Upper lobe of left lung (tissue), 6 donors: ENCODE measurements at regions not wholly inside any gene's neighbourhood (a gene's known extent, or its start where the extent isn't known, plus 50 kb on each side); places are given as distances from the start of the nearest gene placed in this dataset.
"Not testable (repeated sequence)": the region's sequence is repeated elsewhere in the genome, so short reads cannot be mapped to it uniquely, and the experiment has no call there.

Experiments
- ATAC-seq, 2 donors: fragments of 200-7000 bp; cut with Tn5 transposase; one replicate each; pipeline ENCODE4 v1.9.1; 2022; ENCODE audit warnings: mild to moderate bottlenecking in 2 of 2, moderate library complexity in 2 of 2; ENCODE audit not compliant: low FRiP score in 2 of 2
- DNase-seq, 2 donors: peaks; one replicate each; pipeline ENCODE4 v3.0.0-alpha.2; 2019 to 2020
- H3K27ac ChIP-seq, 4 donors: fragments of 200-600 bp; sonication (generic); one replicate each; pipeline ENCODE4 v1.5.1; 2016 to 2019
- H3K27me3 ChIP-seq, 4 donors: fragments of 200-600 bp; sonication (generic); one replicate each; pipeline ENCODE4 v1.5.1; 2017 to 2019
- H3K36me3 ChIP-seq, 4 donors: fragments of 200-600 bp; sonication (generic); one replicate each; pipeline ENCODE4 v1.5.1; 2016 to 2019
- H3K4me1 ChIP-seq, 4 donors: fragments of 200-600 bp; sonication (generic); one replicate each; pipeline ENCODE4 v1.5.1; 2018 to 2019
- H3K4me3 ChIP-seq, 4 donors: fragments of 200-600 bp; sonication (generic); one replicate each; pipeline ENCODE4 v1.5.1; 2017 to 2019; ENCODE audit warnings: mild to moderate bottlenecking in 2 of 4, moderate library complexity in 1 of 4
- H3K9me3 ChIP-seq, 4 donors: fragments of 200-600 bp; sonication (generic); one replicate each; pipeline ENCODE4 v1.5.1; 2018 to 2019
- EP300 ChIP-seq, 4 donors: sonication (generic); formaldehyde crosslinking; IDR thresholded peaks; one replicate each; pipeline ENCODE4 v1.5.1; 2017; ENCODE audit warnings: antibody characterized with exemption in 4 of 4, control low read depth in 2 of 4
- POLR2A ChIP-seq, 4 donors: fragments of 450-650 bp; IDR thresholded peaks; one replicate each; pipeline ENCODE4 v1.5.1; 2016 to 2017; ENCODE audit warnings: antibody characterized with exemption in 4 of 4, mild to moderate bottlenecking in 2 of 4
- POLR2AphosphoS5 ChIP-seq, 2 donors: sonication (generic); formaldehyde crosslinking; IDR thresholded peaks; one replicate each; pipeline ENCODE4 v1.5.1; 2017; ENCODE audit warnings: antibody characterized with exemption in 2 of 2
- WGBS, 2 donors: methylation state at CpG; one replicate each; pipeline ENCODE4 v1.1.5; 2017 to 2018; 5-methylcytosine and 5-hydroxymethylcytosine counted together
- TF ChIP-seq, protein P1 (sequence below), 6 experiments: fragments of 450-650 bp in 4 of 6; fragments of 200-600 bp in 2 of 6; sonication (generic) in 2 of 6; IDR thresholded peaks; one replicate each; pipeline ENCODE4 v1.5.1; 2016 to 2019; ENCODE audit warnings: antibody characterized with exemption in 6 of 6
- donor health status: DM: no; HTN: no; CAD: no; lungs with moderate emphysema.
- donor health status: DM: no; HTN: yes; CAD: no; lungs with severe emphysema.

DNA sequence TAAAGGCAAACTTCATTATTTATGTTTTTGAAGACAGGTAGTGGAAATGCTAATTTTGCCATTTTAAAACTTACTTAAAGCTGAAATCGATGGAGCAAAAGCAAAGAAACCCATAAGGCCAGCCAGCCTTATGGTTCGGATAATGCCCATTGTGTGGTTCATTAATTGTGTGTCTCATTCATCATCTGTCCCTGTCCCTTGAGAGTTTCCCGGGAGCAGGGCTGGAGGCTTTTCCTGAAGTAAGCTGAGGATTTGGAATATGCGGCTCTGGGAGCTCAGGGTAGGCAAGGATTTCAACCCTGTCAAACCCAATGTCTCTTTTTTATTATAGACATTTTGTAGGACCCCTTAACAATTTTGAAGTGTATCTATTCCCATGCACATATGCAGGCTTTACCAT is 790.0 kb upstream of the KIRREL3 start:
- no peak overlapping the region for H3K4me3 ChIP-seq
- no peak for ATAC-seq

DNA sequence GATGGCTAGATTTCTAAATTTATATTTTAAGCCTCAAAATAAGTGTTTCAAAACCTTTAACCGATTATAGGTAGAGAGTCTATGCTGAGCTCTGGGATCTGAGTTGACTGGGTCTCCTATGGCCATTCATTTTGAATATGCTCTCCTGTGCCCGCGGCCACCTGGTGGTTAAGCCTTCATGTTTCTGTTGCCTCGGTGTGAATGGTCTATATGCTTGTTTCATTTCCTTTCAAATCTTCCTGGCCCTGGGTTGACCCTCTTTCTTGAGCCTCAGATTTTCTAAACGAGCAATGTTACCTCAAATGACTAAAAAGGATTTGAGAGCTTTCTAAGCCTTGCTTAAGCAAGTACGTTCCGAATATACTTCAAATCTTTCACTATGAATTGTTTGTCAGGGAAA is 789.4 kb upstream of the KIRREL3 start:
- TF ChIP-seq, protein P1, sequence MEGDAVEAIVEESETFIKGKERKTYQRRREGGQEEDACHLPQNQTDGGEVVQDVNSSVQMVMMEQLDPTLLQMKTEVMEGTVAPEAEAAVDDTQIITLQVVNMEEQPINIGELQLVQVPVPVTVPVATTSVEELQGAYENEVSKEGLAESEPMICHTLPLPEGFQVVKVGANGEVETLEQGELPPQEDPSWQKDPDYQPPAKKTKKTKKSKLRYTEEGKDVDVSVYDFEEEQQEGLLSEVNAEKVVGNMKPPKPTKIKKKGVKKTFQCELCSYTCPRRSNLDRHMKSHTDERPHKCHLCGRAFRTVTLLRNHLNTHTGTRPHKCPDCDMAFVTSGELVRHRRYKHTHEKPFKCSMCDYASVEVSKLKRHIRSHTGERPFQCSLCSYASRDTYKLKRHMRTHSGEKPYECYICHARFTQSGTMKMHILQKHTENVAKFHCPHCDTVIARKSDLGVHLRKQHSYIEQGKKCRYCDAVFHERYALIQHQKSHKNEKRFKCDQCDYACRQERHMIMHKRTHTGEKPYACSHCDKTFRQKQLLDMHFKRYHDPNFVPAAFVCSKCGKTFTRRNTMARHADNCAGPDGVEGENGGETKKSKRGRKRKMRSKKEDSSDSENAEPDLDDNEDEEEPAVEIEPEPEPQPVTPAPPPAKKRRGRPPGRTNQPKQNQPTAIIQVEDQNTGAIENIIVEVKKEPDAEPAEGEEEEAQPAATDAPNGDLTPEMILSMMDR (IDR thresholded peaks at IDR 0.05) = peak in 2 of 6 experiments; percentile 7 to 19
- no peak for TF ChIP-seq POLR2AphosphoS5 (IDR thresholded peaks at IDR 0.05)
- H3K27me3 ChIP-seq = no peaks in the 10 kb centered on the region
- no peak for DNase-seq
- H3K9me3 ChIP-seq = no peaks in the 10 kb centered on the region
- ATAC-seq = no peak
- no peaks in the 10 kb centered on the region for H3K4me1 ChIP-seq
- 60 to 63% methylated on average over 7 of the region's 7 CpGs for WGBS, 2 donors
- no peak overlapping the region for H3K4me3 ChIP-seq
- H3K27ac ChIP-seq = no peak overlapping the region
- no peaks in the 10 kb centered on the region for H3K36me3 ChIP-seq

More for the DNA sequence above, 790.0 kb upstream of the KIRREL3 start:
- no peak for TF ChIP-seq POLR2AphosphoS5 (IDR thresholded peaks at IDR 0.05)
- TF ChIP-seq, protein P1 (IDR thresholded peaks at IDR 0.05) = no peak
- TF ChIP-seq EP300 (IDR thresholded peaks at IDR 0.05) = no peak
- no peak for TF ChIP-seq POLR2A (IDR thresholded peaks at IDR 0.05)
- Histone ChIP-seq H3K36me3 (no peaks in the 10 kb centered on the region), H3K4me1 (no peaks in the 10 kb centered on the region), H3K9me3 (no peaks in the 10 kb centered on the region), H3K27ac (no peak overlapping the region), H3K27me3 (no peaks in the 10 kb centered on the region)
- DNase-seq = no peak
- 83% methylated on average over 4 of the region's 4 CpGs for WGBS, 2 donors

DNA sequence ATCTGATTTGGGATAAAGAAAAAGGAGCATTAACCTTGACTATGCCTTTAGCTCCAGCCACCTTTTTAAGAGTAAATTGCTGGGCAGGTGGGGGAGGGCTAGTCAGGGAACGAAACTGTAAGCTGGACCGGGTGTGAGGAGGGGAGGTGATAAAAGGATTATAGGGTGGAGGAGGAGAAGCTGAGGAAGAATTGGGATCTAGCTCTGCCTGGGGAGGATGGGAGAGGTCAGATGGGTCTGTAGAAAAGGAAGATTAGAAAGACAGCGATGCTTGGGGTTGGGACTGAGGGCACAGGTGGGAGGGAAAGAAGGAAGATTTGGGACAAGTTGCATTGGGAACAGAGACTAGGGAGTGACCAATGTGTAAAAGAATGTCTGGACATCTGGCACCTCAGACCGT is 772.4 kb upstream of the KIRREL3 start:
- not testable (repeated sequence) for H3K27ac ChIP-seq, H3K36me3 ChIP-seq, ATAC-seq, DNase-seq, H3K9me3 ChIP-seq, H3K4me3 ChIP-seq, H3K27me3 ChIP-seq, H3K4me1 ChIP-seq
- WGBS, 2 donors = 84 to 96% methylated on average over 4 of the region's 4 CpGs

DNA sequence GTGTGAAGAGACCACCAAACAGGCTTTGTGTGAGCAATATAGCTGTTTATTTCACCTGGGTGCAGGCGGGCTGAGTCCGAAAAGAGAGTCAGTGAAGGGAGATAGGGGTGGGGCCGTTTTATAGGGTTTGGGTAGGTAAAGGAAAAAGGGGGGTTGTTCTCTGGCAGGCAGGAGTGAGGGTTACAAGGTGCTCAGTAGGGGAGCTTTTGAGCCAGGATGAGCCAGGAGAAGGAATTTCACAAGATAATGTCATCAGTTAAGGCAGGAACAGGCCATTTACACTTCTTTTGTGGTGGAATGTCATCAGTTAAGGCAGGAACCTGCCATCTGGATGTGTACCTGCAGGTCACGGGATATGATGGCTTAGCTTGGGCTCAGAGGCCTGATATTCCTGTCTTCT is 768.4 kb upstream of the KIRREL3 start:
- not testable (repeated sequence) for H3K4me1 ChIP-seq, DNase-seq, H3K27ac ChIP-seq, H3K36me3 ChIP-seq, ATAC-seq, H3K9me3 ChIP-seq, H3K4me3 ChIP-seq, H3K27me3 ChIP-seq
- WGBS, 2 donors = 60 to 77% methylated on average over 3 to 4 of the region's 4 CpGs

DNA sequence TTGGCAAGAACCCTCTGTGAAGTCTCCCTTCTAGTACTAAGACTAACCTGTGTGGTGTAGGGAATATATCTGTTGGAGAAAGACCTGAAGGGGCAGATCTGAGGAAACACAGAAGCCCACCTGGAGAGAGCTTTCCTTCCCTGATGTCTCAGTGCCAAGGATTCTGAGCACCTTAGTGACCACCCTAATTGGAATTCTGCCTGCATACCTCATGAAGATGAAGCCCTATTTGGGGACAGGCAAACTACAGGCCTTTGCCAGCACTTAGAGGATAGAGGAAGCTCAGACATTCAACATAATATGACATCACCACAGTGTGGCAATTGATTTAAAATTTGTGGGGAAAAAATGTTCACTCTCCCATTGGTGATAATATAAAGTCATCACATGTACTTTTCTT is 766.2 kb upstream of the KIRREL3 start:
- Histone ChIP-seq H3K9me3 (no peaks in the 10 kb centered on the region), H3K4me1 (no peaks in the 10 kb centered on the region), H3K4me3 (no peak overlapping the region), H3K27me3 (no peaks in the 10 kb centered on the region), H3K27ac (no peak overlapping the region), H3K36me3 (no peaks in the 10 kb centered on the region)
- no peak for DNase-seq
- no peak for TF ChIP-seq POLR2AphosphoS5 (IDR thresholded peaks at IDR 0.05)
- no peak for TF ChIP-seq POLR2A (IDR thresholded peaks at IDR 0.05)
- TF ChIP-seq EP300 (IDR thresholded peaks at IDR 0.05) = no peak
- TF ChIP-seq, protein P1 (IDR thresholded peaks at IDR 0.05) = no peak
- ATAC-seq = no peak

DNA sequence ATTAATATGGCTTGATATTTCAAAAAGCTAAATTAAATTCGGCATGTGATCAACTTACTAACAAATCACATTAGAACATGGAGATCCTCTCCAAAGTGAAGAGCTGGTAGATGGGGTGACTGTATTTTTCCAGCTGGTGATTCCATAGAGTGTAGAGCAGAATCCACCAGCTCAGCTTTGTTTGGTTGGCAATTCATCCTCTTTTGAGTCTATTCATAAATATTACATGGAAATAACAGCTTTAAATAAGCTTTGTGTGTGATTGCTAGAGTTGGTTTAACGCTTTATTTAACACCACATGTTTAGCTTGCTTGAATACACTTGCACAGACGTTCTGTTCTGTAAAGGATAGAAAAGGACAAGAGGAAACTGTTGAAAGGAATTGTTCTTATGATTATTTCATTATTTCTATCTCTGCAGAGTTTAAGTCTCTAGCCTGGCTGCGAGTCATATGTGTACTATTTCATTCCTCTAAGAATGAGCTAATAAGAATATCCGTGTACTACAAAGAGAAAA is 738.3 kb upstream of the KIRREL3 start:
- TF ChIP-seq POLR2AphosphoS5 (IDR thresholded peaks at IDR 0.05) (no peak), EP300 (IDR thresholded peaks at IDR 0.05) (no peak), POLR2A (IDR thresholded peaks at IDR 0.05) (no peak)
- TF ChIP-seq, protein P1 (IDR thresholded peaks at IDR 0.05) = no peak
- Histone ChIP-seq H3K4me1 (no peaks in the 10 kb centered on the region), H3K9me3 (no peaks in the 10 kb centered on the region), H3K36me3 (no peaks in the 10 kb centered on the region), H3K4me3 (no peak overlapping the region), H3K27me3 (no peaks in the 10 kb centered on the region), H3K27ac (no peak overlapping the region)
- 84 to 92% methylated on average over 5 of the region's 5 CpGs for WGBS, 2 donors
- no peak for DNase-seq
- no peak for ATAC-seq
